GM06990 (cell line): ENCODE measurements at regions not wholly inside any gene's neighbourhood (a gene's known extent, or its start where the extent isn't known, plus 50 kb on each side); places are given as distances from the start of the nearest gene placed in this dataset.

Experiments used
- DNase-seq: peaks from one replicate; pipeline ENCODE4 v3.0.0-alpha.2; 2011; ENCODE audit not compliant: insufficient read length; ENCODE audit errors: extremely low read depth
- H3K27me3 ChIP-seq: replicated peaks from 2 replicates; pipeline ENCODE4 v1.6.0; 2011; ENCODE audit warnings: low read length; ENCODE audit not compliant: control insufficient read depth, insufficient read depth
- H3K36me3 ChIP-seq: 2 replicates; pipeline ENCODE4 v1.5.1; 2011; ENCODE audit warnings: low read length; ENCODE audit not compliant: control insufficient read depth, insufficient read depth
- H3K4me3 ChIP-seq: replicated peaks from 2 replicates; pipeline ENCODE4 v1.5.1; 2011; ENCODE audit warnings: low read depth, mild to moderate bottlenecking, control low read depth, low read length
- TF ChIP-seq, protein P1 (sequence below): IDR thresholded peaks from 2 replicates; pipeline ENCODE4 v1.5.1; 2011; ENCODE audit warnings: low read length, control low read depth, mild to moderate bottlenecking, inconsistent platforms; ENCODE audit not compliant: insufficient read depth, poor library complexity, severe bottlenecking

GRCh38 chr15:88992912-88993376 is 79.8 kb upstream of the MFGE8 start:
- H3K27me3 ChIP-seq = peaks cover under 1% of the 10 kb centered on the region; the same call in 1 of the 2 replicates
- TF ChIP-seq, protein P1, sequence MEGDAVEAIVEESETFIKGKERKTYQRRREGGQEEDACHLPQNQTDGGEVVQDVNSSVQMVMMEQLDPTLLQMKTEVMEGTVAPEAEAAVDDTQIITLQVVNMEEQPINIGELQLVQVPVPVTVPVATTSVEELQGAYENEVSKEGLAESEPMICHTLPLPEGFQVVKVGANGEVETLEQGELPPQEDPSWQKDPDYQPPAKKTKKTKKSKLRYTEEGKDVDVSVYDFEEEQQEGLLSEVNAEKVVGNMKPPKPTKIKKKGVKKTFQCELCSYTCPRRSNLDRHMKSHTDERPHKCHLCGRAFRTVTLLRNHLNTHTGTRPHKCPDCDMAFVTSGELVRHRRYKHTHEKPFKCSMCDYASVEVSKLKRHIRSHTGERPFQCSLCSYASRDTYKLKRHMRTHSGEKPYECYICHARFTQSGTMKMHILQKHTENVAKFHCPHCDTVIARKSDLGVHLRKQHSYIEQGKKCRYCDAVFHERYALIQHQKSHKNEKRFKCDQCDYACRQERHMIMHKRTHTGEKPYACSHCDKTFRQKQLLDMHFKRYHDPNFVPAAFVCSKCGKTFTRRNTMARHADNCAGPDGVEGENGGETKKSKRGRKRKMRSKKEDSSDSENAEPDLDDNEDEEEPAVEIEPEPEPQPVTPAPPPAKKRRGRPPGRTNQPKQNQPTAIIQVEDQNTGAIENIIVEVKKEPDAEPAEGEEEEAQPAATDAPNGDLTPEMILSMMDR = no peak
- H3K36me3 ChIP-seq = no peaks in the 10 kb centered on the region
- no peak overlapping the region for H3K4me3 ChIP-seq
- DNase-seq = no peak

DNA sequence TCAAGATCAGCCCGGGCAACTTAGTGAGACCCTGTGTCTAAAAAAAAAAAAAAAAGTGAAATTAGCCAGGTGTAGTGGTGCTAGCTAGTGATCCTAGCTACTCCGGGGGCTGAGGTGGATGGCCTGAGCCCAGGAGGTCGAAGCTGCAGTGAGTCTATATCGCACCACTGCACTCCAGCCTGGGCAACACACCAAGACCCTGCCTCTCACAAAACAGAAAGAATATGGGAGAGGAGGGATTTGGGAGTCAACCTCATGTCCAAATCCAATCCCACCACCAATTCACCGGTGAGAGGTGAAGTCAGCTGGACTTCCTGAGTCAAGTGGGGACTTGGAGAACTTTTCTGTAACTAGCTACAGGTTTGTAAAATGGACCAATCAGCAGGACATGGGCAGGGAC is 80.5 kb upstream of the MFGE8 start:
- DNase-seq = no peak
- Histone ChIP-seq H3K4me3 (no peak overlapping the region), H3K27me3 (peaks cover 1% of the 10 kb centered on the region; the same call in 1 of the 2 replicates), H3K36me3 (no peaks in the 10 kb centered on the region)
- TF ChIP-seq, protein P1 = no peak

- H3K36me3 ChIP-seq = no peaks in the 10 kb centered on the region
- TF ChIP-seq, protein P1 = no peak
- DNase-seq = no peak
- H3K27me3 ChIP-seq = peaks cover 1% of the 10 kb centered on the region; the same call in 1 of the 2 replicates
- H3K4me3 ChIP-seq = no peak overlapping the region
Observed at GRCh38 chr15:88994286-88994685, 81.1 kb upstream of the MFGE8 start.

DNA sequence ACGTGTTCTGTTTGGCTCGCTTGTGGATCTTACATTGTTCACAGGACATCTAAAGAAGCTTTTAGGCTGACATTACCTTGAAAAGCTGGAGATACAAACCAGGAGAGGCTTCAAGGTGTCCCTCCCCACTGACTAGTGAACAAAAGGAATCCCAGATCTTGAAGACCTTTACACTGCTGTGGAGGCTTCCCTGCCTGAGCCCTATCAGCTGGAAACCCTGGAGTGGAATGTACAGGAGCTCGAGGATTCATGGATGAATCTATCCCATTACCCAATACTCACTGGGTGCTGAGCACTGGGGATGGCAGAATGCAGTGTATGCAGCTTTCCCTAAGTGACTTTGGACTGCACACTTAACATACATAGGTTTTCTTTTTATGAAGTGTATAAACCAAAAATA is 82.3 kb upstream of the MFGE8 start:
- no peak for DNase-seq
- H3K36me3 ChIP-seq = no peaks in the 10 kb centered on the region
- peaks cover 1% of the 10 kb centered on the region; the same call in 1 of the 2 replicates for H3K27me3 ChIP-seq
- TF ChIP-seq, protein P1 = no peak
- H3K4me3 ChIP-seq = no peak overlapping the region

GRCh38 chr15:88997531-88997930 is 84.4 kb upstream of the MFGE8 start:
- no peak for DNase-seq
- no peak overlapping the region for H3K4me3 ChIP-seq
- TF ChIP-seq, protein P1 = no peak
- peaks cover 1% of the 10 kb centered on the region; the same call in 1 of the 2 replicates for H3K27me3 ChIP-seq
- no peaks in the 10 kb centered on the region for H3K36me3 ChIP-seq
